Activated CD8-positive, alpha-beta T cell treated with anti-CD3 and anti-CD28 coated beads for 36 hours (primary cell): ENCODE measurements at regions not wholly inside any gene's neighbourhood (a gene's known extent, or its start where the extent isn't known, plus 50 kb on each side); places are given as distances from the start of the nearest gene placed in this dataset.

Source experiments
- ATAC-seq: fragments of 200-7000 bp; cut with Tn5 transposase; one replicate; pipeline ENCODE4 v1.10.0; 2021; ENCODE audit warnings: mild to moderate bottlenecking, moderate library complexity
- CTCF ChIA-PET: fragments of 350-600 bp; sonication (Branson Sonifier 250); formaldehyde crosslinking; loops from one replicate; lab custom pipeline; 2021; ENCODE audit warnings: antibody characterized with exemption; lab: Charles Lee
- POLR2A ChIA-PET: fragments of 350-600 bp; sonication (Branson Sonifier 250); formaldehyde crosslinking; loops from one replicate; lab custom pipeline; 2021; ENCODE audit warnings: antibody characterized with exemption; lab: Charles Lee
- DNase-seq: peaks from one replicate; pipeline ENCODE4 v3.0.0-alpha.2; 2020
- H3K27ac Mint-ChIP-seq: one replicate; pipeline ENCODE4 v1.8.0; 2021; ENCODE audit warnings: mild to moderate bottlenecking, mixed read lengths
- H3K27me3 Mint-ChIP-seq: one replicate; pipeline ENCODE4 v1.8.0; 2021; ENCODE audit warnings: mixed read lengths
- H3K36me3 Mint-ChIP-seq: one replicate; pipeline ENCODE4 v1.8.0; 2021; ENCODE audit warnings: low read depth, mixed read lengths
- H3K4me1 Mint-ChIP-seq: one replicate; pipeline ENCODE4 v1.8.0; 2021; ENCODE audit warnings: low read depth, mixed read lengths
- H3K4me3 Mint-ChIP-seq: one replicate; pipeline ENCODE4 v1.8.0; 2021; ENCODE audit warnings: mild to moderate bottlenecking, moderate library complexity, mixed read lengths
- H3K9me3 Mint-ChIP-seq: one replicate; pipeline ENCODE4 v1.8.0; 2021; ENCODE audit warnings: mixed read lengths
- CTCF ChIP-seq: fragments of 200-600 bp; IDR thresholded peaks from one replicate; pipeline ENCODE4 v1.8.0; 2022; ENCODE audit warnings: antibody characterized with exemption, mild to moderate bottlenecking
- intact Hi-C: fragments of 100-400 bp; cut with micrococcal nuclease; formaldehyde crosslinking; loops from one replicate; pipeline ENCODE4 v1.10.0; 2022

- intact Hi-C loops: no loop called here
- POLR2A ChIA-PET: no interaction called here
- Mint-ChIP-seq H3K4me1 (no peaks in the 10 kb centered on the region), H3K27ac (no peak overlapping the region), H3K4me3 (no peak overlapping the region), H3K36me3 (no peaks in the 10 kb centered on the region), H3K9me3 (peaks cover 7% of the 10 kb centered on the region), H3K27me3 (no peaks in the 10 kb centered on the region)
- no peak for TF ChIP-seq CTCF
- ATAC-seq: no peak
- DNase-seq: no peak
- CTCF ChIA-PET: no interaction called here
These were observed 400.0 kb upstream of the CDH2 start for GRCh38 chr18:28576941-28577340.

GRCh38 chr18:28575123-28575522 is 398.2 kb upstream of the CDH2 start:
- no peaks in the 10 kb centered on the region for H3K27me3 Mint-ChIP-seq
- no peak overlapping the region for H3K4me3 Mint-ChIP-seq
- ChIA-PET CTCF (no interaction called here), POLR2A (no interaction called here)
- H3K9me3 Mint-ChIP-seq: peaks cover 7% of the 10 kb centered on the region
- intact Hi-C loops: no loop called here
- H3K27ac Mint-ChIP-seq: no peak overlapping the region
- no peaks in the 10 kb centered on the region for H3K4me1 Mint-ChIP-seq
- no peak for TF ChIP-seq CTCF
- no peaks in the 10 kb centered on the region for H3K36me3 Mint-ChIP-seq
- ATAC-seq (no peak), DNase-seq (no peak)

DNA sequence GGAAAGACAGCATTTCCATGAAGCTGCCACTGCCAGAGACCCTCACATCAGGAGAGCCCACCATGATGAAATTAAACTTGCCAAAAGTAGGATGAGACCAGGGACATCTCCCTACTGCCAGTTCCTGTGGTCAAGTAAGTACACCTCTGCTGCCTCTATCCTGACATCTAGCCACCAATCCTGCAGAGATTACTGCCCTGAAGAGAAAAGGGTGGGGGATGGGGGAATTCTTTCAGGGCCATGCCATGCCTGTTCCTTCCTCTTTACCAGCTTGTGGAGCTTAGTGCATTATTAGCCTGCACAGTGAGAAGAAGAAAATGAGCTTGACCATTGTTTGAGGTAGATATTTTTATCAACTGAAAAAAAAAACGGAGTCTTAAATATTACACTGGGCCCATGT is 397.2 kb upstream of the CDH2 start:
- no peak overlapping the region for H3K27ac Mint-ChIP-seq
- ATAC-seq (no peak), DNase-seq (no peak)
- no peak overlapping the region for H3K4me3 Mint-ChIP-seq
- peaks cover 3% of the 10 kb centered on the region for H3K9me3 Mint-ChIP-seq
- CTCF ChIA-PET: no interaction called here
- no peaks in the 10 kb centered on the region for H3K4me1 Mint-ChIP-seq
- no peaks in the 10 kb centered on the region for H3K36me3 Mint-ChIP-seq
- H3K27me3 Mint-ChIP-seq: no peaks in the 10 kb centered on the region
- TF ChIP-seq CTCF: no peak
- intact Hi-C loops: no loop called here
- POLR2A ChIA-PET: interaction anchor here (0.6 kb wide), 1 partner anchor 181 kb away, joined by 3 read pairs; no protein-coding TSS in a partner anchor

DNA sequence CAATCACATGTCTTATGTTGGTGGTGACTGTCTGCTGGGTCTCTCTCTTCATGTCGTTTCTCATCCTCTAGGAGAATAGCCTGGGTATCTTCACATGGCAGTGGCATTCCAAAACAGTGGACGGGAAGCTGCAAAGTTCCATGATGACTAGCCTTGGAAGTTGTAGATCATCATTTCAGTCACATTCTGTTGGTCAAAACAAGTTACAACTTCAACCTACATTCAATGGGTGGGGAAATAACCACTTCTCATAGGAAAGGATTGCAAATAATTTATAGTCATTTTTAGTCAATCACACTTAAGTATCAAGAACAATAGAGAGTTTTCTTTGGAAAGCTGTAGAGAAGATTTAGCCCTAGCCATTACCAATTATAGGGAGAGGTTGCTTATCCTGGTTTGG is 395.0 kb upstream of the CDH2 start:
- Mint-ChIP-seq H3K4me1 (no peaks in the 10 kb centered on the region), H3K27me3 (no peaks in the 10 kb centered on the region), H3K36me3 (no peaks in the 10 kb centered on the region), H3K27ac (no peak overlapping the region), H3K9me3 (peaks cover 3% of the 10 kb centered on the region), H3K4me3 (no peak overlapping the region)
- intact Hi-C loops: no loop called here
- no peak for DNase-seq
- no peak for ATAC-seq
- ChIA-PET POLR2A (no interaction called here), CTCF (no interaction called here)
- no peak for TF ChIP-seq CTCF

DNA sequence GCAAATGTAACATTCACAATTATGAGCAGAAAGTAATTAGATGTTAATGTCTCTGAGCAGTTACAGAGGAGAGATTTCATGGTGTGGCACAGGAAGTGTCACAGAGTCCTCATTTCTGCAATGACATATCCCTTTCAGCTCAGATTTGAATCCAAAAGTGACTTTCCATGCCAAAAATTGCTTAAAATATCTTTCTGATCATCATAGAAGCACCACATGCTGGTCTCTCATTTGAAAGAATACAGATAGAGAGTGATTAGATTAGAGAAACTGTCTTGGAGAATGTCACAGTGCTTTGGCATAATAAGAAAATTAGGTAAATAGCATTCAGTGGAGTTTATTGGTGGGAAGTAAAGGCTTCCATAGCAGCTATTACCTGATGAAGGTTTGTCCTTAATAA is 383.4 kb upstream of the CDH2 start:
- intact Hi-C loops: no loop called here
- DNase-seq (no peak), ATAC-seq (no peak)
- Mint-ChIP-seq H3K9me3 (peaks cover 4% of the 10 kb centered on the region), H3K27ac (no peak overlapping the region), H3K27me3 (no peaks in the 10 kb centered on the region), H3K36me3 (no peaks in the 10 kb centered on the region), H3K4me3 (no peak overlapping the region), H3K4me1 (no peaks in the 10 kb centered on the region)
- CTCF ChIA-PET: no interaction called here
- TF ChIP-seq CTCF: no peak
- POLR2A ChIA-PET: no interaction called here
